PC-3 (cell line): ENCODE measurements at regions not wholly inside any gene's neighbourhood (a gene's known extent, or its start where the extent isn't known, plus 50 kb on each side); places are given as distances from the start of the nearest gene placed in this dataset.

Experiments
- ATAC-seq: fragments of 200-7000 bp; cut with Tn5 transposase; 2 replicates; pipeline ENCODE4 v1.9.1; 2020; ENCODE audit warnings: mild to moderate bottlenecking, moderate library complexity
- BruUV-seq: library from RNA; stranded (reverse); fragments of 400-500 nt; replicated peaks from 2 replicates; lab custom pipeline; 2021; lab: Mats Ljungman, UMichigan
- CTCF ChIA-PET: fragments of 300-600 bp; sonication (Branson Sonifier 250); formaldehyde crosslinking; loops from one replicate; lab custom pipeline; 2022; ENCODE audit warnings: antibody characterized with exemption; lab: Charles Lee
- POLR2A ChIA-PET: fragments of 300-600 bp; sonication (Branson Sonifier 250); formaldehyde crosslinking; loops from one replicate; lab custom pipeline; 2022; ENCODE audit warnings: antibody characterized with exemption; ENCODE audit not compliant: unreplicated experiment; lab: Charles Lee
- DNase-seq: peaks from one replicate; pipeline ENCODE4 v3.0.0-alpha.2; 2015
- H2AFZ ChIP-seq: fragments of 300-600 bp; sonication (generic); 2 replicates; pipeline ENCODE4 v1.6.0; 2016; ENCODE audit warnings: antibody characterized with exemption, low read length
- H3F3A ChIP-seq: fragments of 300-600 bp; sonication (generic); one replicate; pipeline ENCODE4 v1.6.0; 2017; ENCODE audit warnings: antibody characterized with exemption, low read length, control low read depth, mild to moderate bottlenecking; ENCODE audit not compliant: unreplicated experiment
- H3K27ac ChIP-seq: fragments of 300-600 bp; sonication (generic); 2 replicates; pipeline ENCODE4 v1.5.1; 2016; ENCODE audit warnings: mild to moderate bottlenecking, low read length
- H3K27me3 ChIP-seq: fragments of 300-600 bp; sonication (generic); 2 replicates; pipeline ENCODE4 v1.6.1; 2016; ENCODE audit warnings: low read length, mixed read lengths
- H3K36me3 ChIP-seq: fragments of 300-600 bp; sonication (generic); 2 replicates; pipeline ENCODE4 v1.6.1; 2016; ENCODE audit warnings: low read depth, mixed run types, low read length, mixed read lengths
- H3K4me1 ChIP-seq: fragments of 300-600 bp; sonication (generic); 2 replicates; pipeline ENCODE4 v1.5.1; 2016; ENCODE audit warnings: low read length; ENCODE audit not compliant: insufficient read depth
- H3K4me2 ChIP-seq: fragments of 300-600 bp; sonication (generic); 2 replicates; pipeline ENCODE4 v1.6.0; 2016; ENCODE audit warnings: low read length
- H3K4me3 ChIP-seq: fragments of 300-600 bp; sonication (generic); 2 replicates; pipeline ENCODE4 v1.5.1; 2016; ENCODE audit warnings: mild to moderate bottlenecking, low read length, mixed read lengths
- H3K79me2 ChIP-seq: fragments of 300-600 bp; sonication (generic); 2 replicates; pipeline ENCODE4 v1.6.1; 2017; ENCODE audit warnings: low read length, mixed read lengths
- H3K9ac ChIP-seq: fragments of 300-600 bp; sonication (generic); 2 replicates; pipeline ENCODE4 v1.6.0; 2016; ENCODE audit warnings: mild to moderate bottlenecking, low read length
- H3K9me2 ChIP-seq: fragments of 300-600 bp; sonication (generic); replicated peaks from 2 replicates; pipeline ENCODE4 v1.6.1; 2016; ENCODE audit warnings: mixed run types, low read length, mixed read lengths
- H3K9me3 ChIP-seq: fragments of 300-600 bp; sonication (generic); 2 replicates; pipeline ENCODE4 v1.6.1; 2016; ENCODE audit warnings: low read length, mixed read lengths
- H4K20me1 ChIP-seq: fragments of 300-600 bp; sonication (generic); 2 replicates; pipeline ENCODE4 v1.6.1; 2016; ENCODE audit warnings: low read length, mixed read lengths
- EZH2 ChIP-seq: fragments of 300-600 bp; sonication (generic); IDR thresholded peaks from one replicate; pipeline ENCODE4 v1.6.1; 2017; ENCODE audit warnings: antibody characterized with exemption, mild to moderate bottlenecking, low read length; ENCODE audit not compliant: unreplicated experiment
- EZH2phosphoT487 ChIP-seq: fragments of 300-600 bp; sonication (generic); IDR thresholded peaks from 2 replicates; pipeline ENCODE4 v1.6.1; 2018; ENCODE audit warnings: mild to moderate bottlenecking, antibody characterized with exemption, low read length, borderline replicate concordance
- intact Hi-C: fragments of 100-400 bp; cut with micrococcal nuclease; formaldehyde crosslinking; loops from 2 replicates; pipeline ENCODE4 v1.9.0; 2023
- TF ChIP-seq, protein P1 (sequence below): fragments of 300-600 bp; sonication (generic); conservative IDR thresholded peaks from 2 replicates; pipeline ENCODE4 v1.5.1; 2017; ENCODE audit warnings: antibody characterized with exemption, low read depth, mild to moderate bottlenecking, low read length

DNA sequence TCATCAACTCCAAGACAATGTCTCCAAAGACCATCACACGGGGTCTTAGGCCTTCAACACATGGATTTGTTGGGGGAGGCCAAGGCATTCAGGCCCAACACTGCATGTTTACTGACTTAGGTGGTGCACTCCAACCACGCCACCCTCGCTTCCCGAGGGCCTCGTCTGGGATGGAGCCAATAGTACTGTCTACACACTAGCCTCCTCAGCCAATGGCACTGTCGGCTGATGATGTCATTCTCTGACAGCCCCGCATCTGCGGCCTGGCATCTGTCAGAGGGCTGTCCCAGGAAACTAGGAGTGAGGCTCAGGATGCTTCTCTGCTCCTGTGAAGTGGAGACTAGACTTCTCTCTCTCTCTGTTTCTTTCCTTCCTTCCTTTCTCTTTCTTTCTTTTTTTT, 96.6 kb downstream of the TEX26 start:
- CTCF ChIA-PET = interaction anchor here (0.6 kb wide), 1 partner anchor 422 kb away, joined by 3 read pairs; no protein-coding TSS in a partner anchor
- H3F3A ChIP-seq = no peaks in the 10 kb centered on the region
- no peak overlapping the region for H2AFZ ChIP-seq
- H3K9ac ChIP-seq = no peak overlapping the region
- no peak overlapping the region for H3K4me2 ChIP-seq
- H3K4me1 ChIP-seq = no peaks in the 10 kb centered on the region
- TF ChIP-seq, protein P1, sequence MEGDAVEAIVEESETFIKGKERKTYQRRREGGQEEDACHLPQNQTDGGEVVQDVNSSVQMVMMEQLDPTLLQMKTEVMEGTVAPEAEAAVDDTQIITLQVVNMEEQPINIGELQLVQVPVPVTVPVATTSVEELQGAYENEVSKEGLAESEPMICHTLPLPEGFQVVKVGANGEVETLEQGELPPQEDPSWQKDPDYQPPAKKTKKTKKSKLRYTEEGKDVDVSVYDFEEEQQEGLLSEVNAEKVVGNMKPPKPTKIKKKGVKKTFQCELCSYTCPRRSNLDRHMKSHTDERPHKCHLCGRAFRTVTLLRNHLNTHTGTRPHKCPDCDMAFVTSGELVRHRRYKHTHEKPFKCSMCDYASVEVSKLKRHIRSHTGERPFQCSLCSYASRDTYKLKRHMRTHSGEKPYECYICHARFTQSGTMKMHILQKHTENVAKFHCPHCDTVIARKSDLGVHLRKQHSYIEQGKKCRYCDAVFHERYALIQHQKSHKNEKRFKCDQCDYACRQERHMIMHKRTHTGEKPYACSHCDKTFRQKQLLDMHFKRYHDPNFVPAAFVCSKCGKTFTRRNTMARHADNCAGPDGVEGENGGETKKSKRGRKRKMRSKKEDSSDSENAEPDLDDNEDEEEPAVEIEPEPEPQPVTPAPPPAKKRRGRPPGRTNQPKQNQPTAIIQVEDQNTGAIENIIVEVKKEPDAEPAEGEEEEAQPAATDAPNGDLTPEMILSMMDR = no peak
- no peaks in the 10 kb centered on the region for H3K36me3 ChIP-seq
- BruUV-seq = no TSS peak
- no peak overlapping the region for H3K4me3 ChIP-seq
- H4K20me1 ChIP-seq = no peaks in the 10 kb centered on the region
- intact Hi-C loops = no loop called here
- H3K27ac ChIP-seq = no peak overlapping the region
- POLR2A ChIA-PET = no interaction called here
- no peak for DNase-seq
- no peaks in the 10 kb centered on the region for H3K79me2 ChIP-seq
- H3K27me3 ChIP-seq = peaks cover 24% of the 10 kb centered on the region
- H3K9me3 ChIP-seq = no peaks in the 10 kb centered on the region
- no peak for ATAC-seq
- H3K9me2 ChIP-seq = no peaks in the 10 kb centered on the region

- Histone ChIP-seq H3K9me3 (no peaks in the 10 kb centered on the region), H3K9me2 (no peaks in the 10 kb centered on the region), H3F3A (no peaks in the 10 kb centered on the region), H3K36me3 (no peaks in the 10 kb centered on the region), H3K4me2 (no peak overlapping the region), H3K4me3 (no peak overlapping the region), H3K27ac (no peak overlapping the region), H3K27me3 (peaks cover 32% of the 10 kb centered on the region), H3K4me1 (no peaks in the 10 kb centered on the region), H3K79me2 (no peaks in the 10 kb centered on the region), H4K20me1 (no peaks in the 10 kb centered on the region), H3K9ac (no peak overlapping the region), H2AFZ (no peak overlapping the region)
- no TSS peak for BruUV-seq
- DNase-seq (no peak), ATAC-seq (no peak)
- CTCF ChIA-PET = no interaction called here
- intact Hi-C loops = no loop called here
- no peak for TF ChIP-seq EZH2
- TF ChIP-seq EZH2phosphoT487 = no peak
- TF ChIP-seq, protein P1 = no peak
- POLR2A ChIA-PET = no interaction called here
Observed at GRCh38 chr13:31027136-31027535, 94.7 kb downstream of the TEX26 start.
